ENCODE measurements at regions not wholly inside any gene's neighbourhood (a gene's known extent, or its start where the extent isn't known, plus 50 kb on each side); places are given as distances from the start of the nearest gene placed in this dataset.
"Not testable (repeated sequence)": the region's sequence is repeated elsewhere in the genome, so short reads cannot be mapped to it uniquely, and the experiment has no call there.

DNA sequence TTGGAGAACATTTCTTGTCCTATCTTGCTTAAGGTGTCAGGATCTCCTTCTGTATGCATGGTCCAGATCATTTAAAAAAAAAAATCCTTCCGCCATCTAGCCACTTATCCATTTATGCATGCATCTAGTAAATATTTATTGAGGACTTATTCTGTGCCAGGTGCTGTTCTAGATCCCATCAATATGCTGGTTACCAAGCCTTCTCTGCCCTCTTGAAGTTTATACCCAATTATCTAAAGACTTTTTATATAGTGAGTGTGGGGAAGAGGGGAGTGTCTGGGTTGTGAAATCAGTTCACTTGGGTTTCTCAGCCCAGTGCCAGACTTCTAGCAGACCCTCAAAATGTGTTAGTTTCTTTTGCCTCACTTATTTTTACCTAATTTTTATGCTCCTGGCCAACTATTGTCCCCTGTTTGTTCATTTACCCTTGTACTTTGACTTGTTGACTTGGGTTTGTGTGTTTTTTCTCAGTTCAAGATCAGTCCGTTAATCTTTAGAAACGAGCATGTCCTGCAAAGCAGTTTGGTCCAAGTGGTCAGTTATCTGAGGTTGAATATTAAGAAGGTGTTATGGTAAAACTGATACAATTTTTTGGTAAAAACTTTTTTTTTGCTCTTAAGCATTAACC lies 488.9 kb downstream of the PCNX1 start:
- DNase-seq (ENCODE audit: low read depth) = no peak

DNA sequence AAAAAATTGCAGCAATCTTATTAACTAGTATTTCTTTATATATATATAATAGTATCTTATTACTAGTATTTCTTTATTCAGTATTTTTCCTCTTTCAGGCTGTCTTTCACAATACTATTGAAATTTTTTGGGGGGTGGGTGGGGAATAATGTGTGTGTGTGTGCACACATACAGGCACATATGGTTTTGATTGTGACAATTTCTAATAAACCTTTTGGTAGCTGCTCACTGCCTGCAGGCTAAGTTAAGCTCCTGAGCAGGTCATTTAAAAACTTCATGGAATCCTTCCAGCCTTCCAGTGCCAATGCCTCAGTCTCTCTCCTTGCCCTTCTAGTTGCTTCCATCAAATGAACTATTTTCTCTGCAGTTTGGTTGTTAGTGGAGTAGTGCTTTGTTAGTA lies 490.1 kb downstream of the PCNX1 start:
- no peak for DNase-seq (ENCODE audit: low read depth)

DNA sequence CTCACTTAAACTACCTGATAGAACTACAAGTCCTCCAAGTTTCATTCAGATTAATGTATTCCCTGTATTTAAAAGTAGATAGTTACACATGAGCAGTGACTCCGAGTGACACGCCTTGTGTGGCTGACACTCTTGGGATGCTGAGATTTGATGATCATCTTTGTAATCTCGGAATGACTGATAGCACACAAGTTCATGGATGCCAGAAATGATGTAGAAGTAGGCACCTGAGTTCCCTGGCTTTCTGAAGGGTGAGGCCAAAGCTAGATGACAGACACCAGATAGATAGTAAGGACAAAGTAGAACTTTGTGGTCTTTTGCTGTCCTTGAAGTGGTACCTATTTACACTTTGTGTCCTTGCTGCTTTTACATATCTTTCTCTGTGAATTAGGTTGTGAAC lies 491.2 kb downstream of the PCNX1 start:
- no peak for DNase-seq (ENCODE audit: low read depth)

DNA sequence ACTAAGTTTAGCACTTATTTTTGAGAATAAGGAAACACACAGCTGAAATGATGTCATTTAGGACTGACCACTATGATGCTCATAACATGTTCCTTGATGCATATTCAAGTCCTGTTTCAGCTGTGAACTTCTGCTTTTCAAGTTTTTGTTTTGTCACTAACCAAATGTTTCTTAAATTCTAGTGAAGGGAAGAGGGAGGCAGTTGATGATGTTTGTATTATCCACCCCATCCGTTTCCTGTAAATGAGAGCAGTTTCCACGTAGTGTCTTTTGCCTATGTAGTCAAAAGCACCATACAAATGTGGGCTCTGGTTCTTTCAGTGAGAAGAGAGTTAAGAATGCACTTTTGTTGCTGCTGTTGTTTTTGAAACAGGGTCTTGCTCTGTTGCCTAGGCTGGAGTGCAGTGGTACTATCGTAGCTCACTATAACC lies 491.8 kb downstream of the PCNX1 start:
- DNase-seq (ENCODE audit: low read depth) = no peak

DNA sequence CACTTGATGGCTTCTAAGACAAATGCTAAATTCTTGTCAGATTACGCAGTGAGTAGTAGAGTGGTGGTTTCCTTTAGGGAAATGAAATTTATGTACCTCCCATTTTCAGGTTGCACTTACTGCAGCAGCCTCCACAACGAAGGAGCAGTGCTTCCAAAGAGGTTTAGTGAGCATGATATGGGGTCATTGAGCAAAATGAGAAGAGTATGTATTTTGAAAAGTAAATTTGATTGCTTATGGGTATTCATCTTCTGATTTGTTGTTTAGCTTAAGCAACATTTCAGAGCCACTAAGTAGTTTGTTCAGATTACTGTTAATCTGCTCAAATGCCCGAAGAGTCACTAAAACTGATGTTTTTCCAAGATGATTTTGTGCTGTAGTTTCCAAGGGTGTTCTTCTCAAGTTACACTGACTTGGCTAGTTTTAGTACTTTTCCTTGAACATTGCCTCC lies 493.6 kb downstream of the PCNX1 start:
- no peak for DNase-seq (ENCODE audit: low read depth)

DNA sequence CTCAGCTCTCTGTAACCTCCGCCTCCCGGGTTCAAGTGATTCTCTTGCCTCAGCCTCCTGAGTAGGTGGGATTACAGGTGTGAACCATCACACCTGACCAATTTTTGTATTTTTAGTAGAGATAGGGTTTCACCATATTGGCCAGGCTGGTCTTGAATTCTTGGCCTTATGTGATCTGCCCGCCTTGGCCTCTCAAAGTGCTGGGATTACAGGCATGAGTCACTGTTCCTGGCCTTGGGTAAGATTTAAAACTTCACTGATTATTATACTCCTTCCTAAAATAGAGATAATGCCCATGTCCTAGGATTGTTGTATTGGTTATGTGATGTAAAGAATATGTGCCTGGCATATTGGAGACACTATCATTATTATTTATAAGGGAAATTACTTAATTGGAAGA lies 495.2 kb downstream of the PCNX1 start:
- not testable (repeated sequence) for DNase-seq (ENCODE audit: low read depth)

DNA sequence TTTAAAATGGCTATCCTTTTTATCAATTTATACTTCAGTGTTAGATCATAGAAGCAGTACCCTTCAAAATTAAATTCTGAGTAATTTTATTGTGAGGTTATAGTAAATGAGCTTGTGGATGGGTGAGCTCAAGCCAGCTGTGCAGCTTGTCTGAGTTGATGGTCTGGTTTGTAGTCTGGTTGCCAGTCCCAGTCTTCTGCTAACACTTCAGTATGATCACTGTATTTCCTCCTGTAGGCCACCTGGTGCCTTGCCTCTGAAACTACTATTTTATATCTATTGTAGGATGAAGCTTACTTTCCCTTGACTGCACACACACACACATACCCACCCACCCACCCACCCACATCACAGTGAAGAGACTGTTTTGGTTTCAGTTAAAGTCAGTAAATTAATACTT lies 496.4 kb downstream of the PCNX1 start:
- no peak for DNase-seq (ENCODE audit: low read depth)

DNA sequence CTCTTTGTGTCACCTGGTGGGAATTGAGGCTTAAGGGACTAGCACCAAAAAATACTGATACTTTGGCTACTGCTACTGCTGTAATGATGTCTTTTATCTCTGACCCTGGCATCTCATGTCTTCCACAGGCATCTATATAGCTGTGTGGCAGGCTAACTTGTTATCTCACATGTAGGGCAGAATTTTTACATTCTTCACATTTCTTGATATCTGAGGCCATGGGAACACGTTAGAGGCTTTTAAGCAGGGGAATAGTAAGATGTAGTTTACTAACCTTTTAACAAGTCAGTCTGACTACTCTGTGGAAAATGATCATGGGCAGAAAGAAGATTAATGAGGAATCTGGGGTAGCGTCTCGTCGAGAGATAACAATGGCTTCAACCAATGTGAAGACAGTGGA lies 498.4 kb downstream of the PCNX1 start:
- DNase-seq (ENCODE audit: low read depth) = no peak

DNA sequence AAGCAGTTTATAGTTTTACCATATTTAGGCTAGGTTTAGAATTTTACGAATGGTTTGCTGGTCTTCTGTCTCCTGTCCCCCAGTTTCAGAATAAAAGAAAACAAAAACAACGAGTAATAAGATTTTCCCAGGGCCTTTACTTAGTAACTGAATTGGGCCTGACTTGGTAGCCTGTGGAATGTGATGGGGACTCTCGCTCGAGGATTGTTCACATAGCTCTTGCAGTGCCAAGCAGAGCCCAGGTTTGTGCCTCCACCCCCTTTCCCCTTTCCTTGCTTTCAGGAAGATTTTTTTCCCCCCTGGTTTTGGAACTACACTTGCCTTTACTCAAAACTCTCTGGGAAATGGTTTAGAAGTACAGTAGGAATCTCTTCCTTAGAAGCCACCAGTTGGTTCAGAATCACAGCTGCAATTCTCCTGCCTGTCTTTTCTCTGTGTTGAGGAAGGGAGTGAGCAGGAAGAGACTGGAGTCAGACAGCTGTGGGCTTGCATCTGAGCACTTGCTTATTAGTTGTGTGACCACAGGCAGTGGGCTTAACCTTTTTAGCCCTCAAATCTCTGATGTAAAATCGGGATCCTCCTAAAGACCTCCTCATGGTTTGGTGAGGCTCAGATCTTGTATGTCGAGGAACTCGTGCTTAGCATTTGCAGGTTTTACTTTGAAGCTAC lies 501.2 kb downstream of the PCNX1 start:
- no peak for DNase-seq (ENCODE audit: low read depth)

DNA sequence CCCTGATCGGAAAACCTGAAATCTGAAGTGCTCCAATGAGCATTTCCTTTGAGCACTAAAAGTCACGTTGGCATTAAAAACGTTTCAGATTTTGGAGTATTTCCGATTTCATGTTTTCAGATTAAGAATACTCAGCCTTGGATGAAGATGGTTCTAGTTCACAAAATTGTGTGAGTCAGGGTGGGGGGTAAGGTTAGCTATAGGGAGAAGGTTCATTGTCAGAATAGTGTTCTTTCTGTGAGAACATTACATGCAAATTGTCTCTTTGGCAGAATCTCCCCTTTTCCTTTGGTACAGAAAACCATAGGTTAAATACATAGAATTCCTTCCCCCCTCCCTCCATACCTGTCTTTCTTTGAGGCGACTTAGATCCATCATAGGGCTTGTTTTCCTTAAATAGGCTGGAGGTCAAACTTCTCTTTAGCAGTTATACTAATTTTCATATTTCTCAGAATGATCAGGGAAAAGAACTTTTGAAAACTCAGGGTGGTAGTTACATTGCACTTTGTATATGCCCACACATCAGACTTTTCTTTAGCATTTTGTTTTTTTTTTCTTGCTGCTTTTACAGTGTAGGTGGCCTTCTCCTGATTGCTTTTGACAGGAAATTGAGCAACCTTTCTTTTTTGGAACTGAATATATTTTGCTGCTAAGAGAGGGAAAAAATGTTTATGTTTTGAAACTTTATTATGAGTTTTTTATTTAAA lies 503.5 kb downstream of the PCNX1 start:
- no peak for DNase-seq (ENCODE audit: low read depth)

DNA sequence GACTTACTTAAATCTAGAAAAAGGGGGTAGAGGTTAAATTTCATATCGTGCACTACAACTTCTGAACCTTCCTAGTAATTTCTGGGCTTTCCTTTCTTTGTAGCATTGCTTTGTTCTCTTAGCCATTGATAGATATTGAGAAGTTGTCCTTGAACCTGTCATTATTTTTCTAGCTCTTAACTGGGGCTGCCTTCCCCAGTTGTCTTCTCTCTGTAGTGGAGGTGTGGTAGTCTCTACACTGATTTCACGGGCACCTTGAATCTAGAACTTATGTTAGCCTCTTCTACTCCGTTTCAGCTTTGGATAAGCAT lies 504.0 kb downstream of the PCNX1 start:
- no peak for DNase-seq (ENCODE audit: low read depth)

DNA sequence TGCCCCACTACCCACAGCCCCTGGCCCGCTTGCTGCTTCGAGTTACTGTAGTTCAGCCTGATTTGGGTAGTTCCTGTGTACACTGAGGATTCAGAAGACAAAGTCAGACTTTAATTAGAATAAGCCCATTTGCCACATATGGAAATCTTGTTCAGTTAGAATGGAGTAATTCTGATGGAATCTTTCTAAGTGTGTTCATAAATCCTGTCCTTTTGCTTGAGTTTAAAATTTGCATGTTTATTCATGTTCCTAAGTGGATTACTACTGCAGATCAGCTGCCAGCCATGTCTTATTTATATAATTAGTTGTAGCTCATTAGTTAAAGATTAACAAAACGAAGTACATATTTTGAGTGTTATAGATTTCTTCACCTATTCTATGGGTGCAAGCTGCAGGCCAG lies 504.5 kb downstream of the PCNX1 start:
- DNase-seq (ENCODE audit: low read depth) = no peak

DNA sequence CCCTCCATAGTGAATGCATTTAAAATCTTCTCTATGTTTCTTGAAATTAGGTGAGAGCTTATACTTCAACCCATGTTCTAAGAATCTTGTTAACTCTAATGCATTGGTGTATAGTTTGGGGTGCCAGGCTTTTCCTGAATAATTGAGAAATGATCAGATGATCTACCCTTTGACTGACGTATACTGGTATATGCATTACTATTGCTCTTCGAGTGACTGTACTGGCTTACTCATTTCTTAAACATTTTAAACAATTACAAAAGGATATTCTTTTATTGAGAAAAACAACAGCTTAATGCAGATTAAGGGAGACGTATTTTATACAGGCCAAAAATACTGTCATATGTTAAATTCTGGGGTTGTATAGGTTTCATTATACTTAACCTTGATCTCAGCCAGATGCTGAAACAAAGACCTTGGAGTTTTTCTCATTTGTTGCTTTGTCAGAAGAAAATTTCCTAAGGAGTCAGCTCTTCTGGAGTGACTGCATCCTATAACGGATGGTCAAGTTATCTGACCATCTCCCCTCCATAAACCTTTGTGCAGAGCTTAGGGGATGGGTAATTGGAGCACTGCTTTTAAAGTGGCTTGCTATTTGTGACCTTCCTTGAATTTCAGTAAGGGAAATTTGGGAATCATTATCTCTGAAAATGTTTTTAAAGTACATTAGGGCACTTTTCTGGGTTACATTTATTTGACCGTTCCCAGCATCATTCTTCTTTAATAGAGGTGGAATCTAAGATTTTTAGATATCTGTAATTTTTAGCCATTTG lies 507.6 kb downstream of the PCNX1 start:
- no peak for DNase-seq (ENCODE audit: low read depth)

DNA sequence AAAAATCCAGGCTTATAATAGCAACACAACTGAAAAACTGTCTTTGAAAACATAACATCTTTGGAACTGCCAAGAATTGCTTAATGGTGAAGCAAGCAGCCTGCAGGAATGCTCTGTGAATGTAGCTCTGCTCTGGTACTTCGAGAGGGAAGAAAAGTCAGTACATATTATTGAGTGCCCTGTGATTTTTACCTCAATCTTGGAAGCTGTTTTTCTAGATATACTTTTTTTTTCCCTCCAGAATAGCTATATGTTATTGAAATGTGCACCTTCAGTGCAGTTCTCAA lies 508.1 kb downstream of the PCNX1 start:
- no peak for DNase-seq (ENCODE audit: low read depth)

DNA sequence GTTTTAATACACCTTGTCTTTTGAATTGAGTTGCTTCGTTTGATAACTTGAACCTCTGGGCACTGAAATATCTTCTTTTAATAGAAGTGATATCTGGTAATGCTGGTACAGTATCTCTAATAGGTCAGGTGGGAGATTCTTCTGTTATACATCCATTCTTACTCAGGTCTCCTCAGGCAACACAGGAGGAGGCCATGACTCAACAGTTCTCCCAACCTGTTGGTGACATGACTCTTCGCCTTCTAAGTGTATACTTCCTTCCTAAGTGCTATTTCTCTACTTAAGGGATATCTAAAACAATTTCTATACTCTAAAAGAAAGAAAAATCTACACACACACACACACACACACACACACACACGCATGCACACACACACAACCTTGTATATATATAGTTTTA lies 509.1 kb downstream of the PCNX1 start:
- DNase-seq (ENCODE audit: low read depth) = no peak

DNA sequence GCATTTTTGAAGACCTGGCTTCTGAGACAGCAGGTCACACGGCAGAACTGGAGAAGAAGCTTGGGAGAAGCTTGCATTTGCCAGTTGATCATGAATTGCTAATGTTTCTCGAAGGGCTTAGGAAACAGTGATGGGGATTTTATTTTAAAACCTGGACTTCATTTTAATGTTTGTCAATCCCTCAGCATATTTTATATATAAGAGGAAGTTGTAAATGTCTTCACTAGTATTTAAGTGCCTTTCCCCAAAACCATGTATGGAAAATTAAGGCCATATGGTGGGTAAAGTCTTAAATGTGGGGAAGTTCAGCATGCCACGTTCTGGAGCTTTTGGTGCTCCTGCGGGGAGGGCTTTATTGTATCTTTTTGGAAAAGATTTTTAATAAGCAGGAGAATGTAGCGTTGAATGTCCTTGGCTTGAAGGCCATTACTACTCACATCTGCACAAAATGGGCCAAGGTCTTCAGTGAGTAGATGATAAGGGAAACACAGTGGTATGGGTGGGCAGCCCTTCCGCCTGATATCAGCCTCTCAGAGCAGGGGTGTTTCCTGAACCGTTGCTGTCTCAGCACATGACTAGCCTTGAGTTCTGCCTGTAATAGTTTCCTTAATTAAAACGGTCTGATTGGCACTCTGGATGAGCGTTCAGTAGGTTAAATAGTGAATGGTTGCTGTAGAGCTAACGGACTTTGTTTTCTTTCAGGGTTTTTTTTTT lies 511.4 kb downstream of the PCNX1 start:
- DNase-seq (ENCODE audit: low read depth) = no peak

DNA sequence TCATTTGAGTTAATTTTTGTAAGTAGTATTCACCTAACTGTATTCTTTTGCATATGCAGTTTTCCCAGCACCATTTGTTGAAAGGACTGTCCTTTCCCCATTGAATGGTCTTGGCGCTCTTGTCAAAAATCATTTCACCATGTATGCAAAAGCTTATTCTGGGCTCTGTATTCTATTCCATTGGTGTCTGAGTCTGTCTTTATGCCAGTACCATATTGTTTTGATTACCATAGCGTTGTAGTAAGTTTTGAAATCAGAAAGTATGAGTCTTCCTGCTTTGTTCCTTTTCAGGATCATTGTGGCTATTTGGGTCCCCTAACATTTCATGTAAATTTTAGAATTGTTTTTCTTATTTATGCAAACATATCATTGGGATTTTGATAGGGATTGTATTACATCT lies 508.7 kb upstream of the RGS6 start:
- no peak for DNase-seq (ENCODE audit: low read depth)

DNA sequence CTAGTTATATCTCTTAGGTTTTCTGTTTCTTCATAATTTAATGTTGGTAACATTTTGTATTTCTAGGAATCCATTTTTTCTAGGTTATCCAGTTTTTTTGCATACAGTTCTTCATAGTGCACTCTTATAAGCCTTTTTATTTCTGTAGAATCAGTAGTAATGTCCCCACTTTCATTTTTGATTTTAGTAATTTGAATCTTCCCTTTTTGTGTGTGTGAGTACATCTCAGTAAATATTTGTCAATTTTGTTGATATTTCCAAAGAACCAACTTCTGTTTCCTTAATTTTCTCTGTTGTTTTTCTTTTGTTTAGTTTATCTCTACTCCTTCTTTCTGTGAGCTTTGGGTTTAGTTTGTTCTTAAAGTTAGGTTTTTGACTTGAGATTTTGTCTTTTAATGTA lies 507.3 kb upstream of the RGS6 start:
- DNase-seq (ENCODE audit: low read depth) = no peak

DNA sequence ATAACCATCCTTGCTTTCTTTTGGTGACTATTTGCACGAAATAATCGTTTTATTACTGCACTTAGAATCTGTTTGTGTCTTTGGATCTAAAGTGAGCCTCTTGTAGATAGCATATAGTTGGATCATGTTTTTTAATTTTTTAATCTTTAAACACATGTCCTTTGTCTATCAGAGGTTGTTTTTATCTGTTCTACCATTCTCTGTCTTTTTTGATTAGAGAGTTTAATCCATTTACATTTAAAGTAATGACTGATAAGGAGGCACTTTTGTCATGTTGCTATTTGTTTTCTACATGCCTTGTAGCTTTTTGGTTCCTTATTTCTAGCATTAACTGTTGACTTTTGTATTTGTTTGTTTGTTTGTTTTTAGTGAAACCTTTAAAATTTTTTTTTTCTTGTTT lies 506.2 kb upstream of the RGS6 start:
- no peak for DNase-seq (ENCODE audit: low read depth)

DNA sequence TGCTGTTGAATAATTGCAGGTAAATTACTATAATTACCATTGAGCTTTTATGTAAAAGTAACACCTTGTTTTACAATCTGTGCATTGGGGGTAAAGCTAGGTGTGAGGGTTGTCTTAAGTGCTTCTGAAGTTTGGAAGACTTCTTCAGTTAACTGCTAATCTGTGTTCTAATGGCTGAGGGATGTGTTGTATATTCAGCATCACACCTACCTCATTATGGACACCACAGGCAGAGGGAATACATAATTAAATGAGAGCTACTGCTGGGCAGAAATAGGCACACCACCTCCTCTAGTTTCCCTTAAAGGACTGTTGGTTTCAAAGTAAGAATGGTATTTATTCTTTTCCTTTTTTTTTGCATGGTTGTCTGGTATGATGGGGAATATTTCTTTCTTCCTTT lies 502.3 kb upstream of the RGS6 start:
- no peak for DNase-seq (ENCODE audit: low read depth)

DNA sequence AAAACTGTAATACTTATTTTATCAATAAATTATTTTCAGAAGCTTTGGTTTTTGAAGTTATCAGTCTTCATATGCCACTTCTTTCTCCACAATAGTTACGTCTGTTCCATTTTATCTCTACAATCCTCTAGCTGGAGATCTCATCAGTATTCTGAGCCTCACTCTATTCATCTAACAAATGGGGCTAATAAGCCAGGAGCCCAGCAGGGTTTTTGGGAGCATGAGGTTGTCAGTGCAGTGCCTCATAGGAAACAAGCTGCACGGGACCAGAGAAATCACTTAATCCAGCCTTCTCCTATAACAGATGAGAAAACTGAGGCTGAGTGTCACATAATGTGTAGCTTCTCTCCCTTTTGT lies 501.9 kb upstream of the RGS6 start:
- no peak for DNase-seq (ENCODE audit: low read depth)

DNA sequence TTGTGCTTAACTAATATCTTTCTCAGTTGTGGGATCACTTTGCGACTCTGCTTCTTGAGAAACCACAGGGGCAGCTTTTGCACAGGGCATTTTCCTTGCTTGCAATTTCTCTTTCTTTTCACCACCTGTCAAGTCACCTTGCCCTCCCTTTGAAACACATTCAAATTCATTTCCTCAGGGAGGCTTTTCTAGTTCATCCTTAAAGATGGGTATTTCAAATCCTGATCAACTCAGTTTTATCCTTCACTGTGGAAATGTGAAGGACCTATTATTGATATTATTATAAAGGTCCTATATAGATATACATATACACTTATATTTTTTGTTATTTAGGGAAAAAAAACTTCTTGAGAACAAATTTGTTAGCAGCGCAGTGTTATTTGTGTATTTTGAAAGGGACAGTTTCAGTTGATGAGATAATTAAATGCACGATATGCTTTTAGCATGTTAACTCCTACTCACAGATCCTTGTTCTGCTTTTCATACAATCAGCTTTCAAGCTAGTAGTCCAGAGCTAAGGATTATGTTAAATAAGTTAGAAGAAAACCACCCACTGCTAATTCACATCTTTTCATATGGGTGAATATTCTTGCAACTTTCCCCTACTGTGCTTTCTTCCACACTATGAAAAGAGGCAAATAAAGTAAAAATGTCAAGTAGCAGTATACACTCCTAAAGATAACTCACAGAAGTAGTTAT lies 501.4 kb upstream of the RGS6 start:
- DNase-seq (ENCODE audit: low read depth) = no peak
